ENCODE measurements at regions not wholly inside any gene's neighbourhood (a gene's known extent, or its start where the extent isn't known, plus 50 kb on each side); places are given as distances from the start of the nearest gene placed in this dataset.

DNA sequence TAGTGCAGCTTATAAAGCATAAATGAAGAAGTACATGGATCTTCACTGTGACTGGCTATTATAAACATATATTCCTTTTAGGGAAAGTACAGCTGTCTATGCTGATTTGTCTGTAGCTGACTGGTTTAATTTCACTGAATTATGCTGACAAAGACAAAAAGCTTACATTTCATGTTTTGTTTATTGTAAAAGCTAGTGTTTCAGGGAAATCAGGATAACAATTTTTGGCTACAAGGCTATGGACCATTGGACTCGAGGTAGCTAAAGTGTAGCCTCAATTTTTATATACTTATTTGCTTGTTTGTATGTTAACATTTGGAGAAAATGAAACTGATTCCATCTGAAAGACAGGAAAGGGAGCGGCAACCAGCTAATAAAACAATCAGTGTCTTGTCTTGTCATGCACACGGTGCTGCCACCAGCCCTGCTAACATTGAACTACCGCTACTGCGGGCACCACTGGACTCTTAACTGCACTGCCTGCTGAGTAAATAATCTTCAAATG, 480.2 kb downstream of the COL11A1 start:
- FAIRE-seq (no peak), DNase-seq (no peak)
- Histone ChIP-seq H3K4me3 (ENCODE audit: low read length in 3 of 3) (no peak overlapping the region), H3K27me3 (ENCODE audit: control insufficient read depth, insufficient read depth, low read length) (no peaks in the 10 kb centered on the region), H3K27ac (ENCODE audit: low read depth in 2 of 2, low read length in 2 of 2) (no peak overlapping the region), H3K4me1 (ENCODE audit: control insufficient read depth in 2 of 3, insufficient read depth in 2 of 3, low read depth in 1 of 3, low read length in 3 of 3) (no peaks in the 10 kb centered on the region), H3K36me3 (ENCODE audit: control insufficient read depth in 2 of 3, insufficient read depth in 3 of 3, low read length in 3 of 3) (no peaks in the 10 kb centered on the region), H3K9me3 (ENCODE audit: control insufficient read depth in 2 of 3, insufficient read depth in 1 of 3, low read length in 3 of 3) (no peaks in the 10 kb centered on the region), H3K9ac (ENCODE audit: low read length in 3 of 3) (no peak overlapping the region)
- TF ChIP-seq, protein P1, sequence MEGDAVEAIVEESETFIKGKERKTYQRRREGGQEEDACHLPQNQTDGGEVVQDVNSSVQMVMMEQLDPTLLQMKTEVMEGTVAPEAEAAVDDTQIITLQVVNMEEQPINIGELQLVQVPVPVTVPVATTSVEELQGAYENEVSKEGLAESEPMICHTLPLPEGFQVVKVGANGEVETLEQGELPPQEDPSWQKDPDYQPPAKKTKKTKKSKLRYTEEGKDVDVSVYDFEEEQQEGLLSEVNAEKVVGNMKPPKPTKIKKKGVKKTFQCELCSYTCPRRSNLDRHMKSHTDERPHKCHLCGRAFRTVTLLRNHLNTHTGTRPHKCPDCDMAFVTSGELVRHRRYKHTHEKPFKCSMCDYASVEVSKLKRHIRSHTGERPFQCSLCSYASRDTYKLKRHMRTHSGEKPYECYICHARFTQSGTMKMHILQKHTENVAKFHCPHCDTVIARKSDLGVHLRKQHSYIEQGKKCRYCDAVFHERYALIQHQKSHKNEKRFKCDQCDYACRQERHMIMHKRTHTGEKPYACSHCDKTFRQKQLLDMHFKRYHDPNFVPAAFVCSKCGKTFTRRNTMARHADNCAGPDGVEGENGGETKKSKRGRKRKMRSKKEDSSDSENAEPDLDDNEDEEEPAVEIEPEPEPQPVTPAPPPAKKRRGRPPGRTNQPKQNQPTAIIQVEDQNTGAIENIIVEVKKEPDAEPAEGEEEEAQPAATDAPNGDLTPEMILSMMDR (IDR thresholded peaks at IDR 0.05; ENCODE audit: borderline replicate concordance, extremely low read depth, insufficient read depth), result no peak
- intact Hi-C loops (cut with DNase I), result no loop called here

DNA sequence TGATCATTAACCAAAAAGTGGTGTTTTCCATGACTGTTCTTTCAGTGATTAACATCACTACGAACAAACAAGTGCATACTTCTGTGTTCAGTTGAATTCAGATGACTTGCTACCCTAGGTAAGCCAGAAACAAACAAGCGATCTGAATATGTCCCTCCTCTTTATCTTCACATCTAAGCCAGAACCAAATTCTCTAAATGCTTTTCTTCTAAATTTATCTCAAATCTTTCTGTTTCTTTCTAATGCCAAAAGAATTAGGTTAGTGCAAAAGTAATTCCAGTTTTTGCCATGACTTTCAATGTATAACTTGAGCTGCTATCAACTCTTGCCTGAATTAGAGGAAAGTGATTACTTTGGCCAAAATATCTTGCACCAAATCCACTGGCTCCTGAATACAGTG, 481.2 kb downstream of the COL11A1 start:
- no peaks in the 10 kb centered on the region for H3K27me3 ChIP-seq (ENCODE audit: control insufficient read depth, insufficient read depth, low read length)
- H3K36me3 ChIP-seq (ENCODE audit: control insufficient read depth in 2 of 3, insufficient read depth in 3 of 3, low read length in 3 of 3), result no peaks in the 10 kb centered on the region
- no peaks in the 10 kb centered on the region for H3K4me1 ChIP-seq (ENCODE audit: control insufficient read depth in 2 of 3, insufficient read depth in 2 of 3, low read depth in 1 of 3, low read length in 3 of 3)
- no peak overlapping the region for H3K4me3 ChIP-seq (ENCODE audit: low read length in 3 of 3)
- no peak overlapping the region for H3K27ac ChIP-seq (ENCODE audit: low read depth in 2 of 2, low read length in 2 of 2)
- no peak for FAIRE-seq
- H3K9me3 ChIP-seq (ENCODE audit: control insufficient read depth in 2 of 3, insufficient read depth in 1 of 3, low read length in 3 of 3), result no peaks in the 10 kb centered on the region
- intact Hi-C loops (cut with DNase I), result no loop called here
- TF ChIP-seq, protein P1 (IDR thresholded peaks at IDR 0.05; ENCODE audit: borderline replicate concordance, extremely low read depth, insufficient read depth), result no peak
- DNase-seq, result no peak
- no peak overlapping the region for H3K9ac ChIP-seq (ENCODE audit: low read length in 3 of 3)

DNA sequence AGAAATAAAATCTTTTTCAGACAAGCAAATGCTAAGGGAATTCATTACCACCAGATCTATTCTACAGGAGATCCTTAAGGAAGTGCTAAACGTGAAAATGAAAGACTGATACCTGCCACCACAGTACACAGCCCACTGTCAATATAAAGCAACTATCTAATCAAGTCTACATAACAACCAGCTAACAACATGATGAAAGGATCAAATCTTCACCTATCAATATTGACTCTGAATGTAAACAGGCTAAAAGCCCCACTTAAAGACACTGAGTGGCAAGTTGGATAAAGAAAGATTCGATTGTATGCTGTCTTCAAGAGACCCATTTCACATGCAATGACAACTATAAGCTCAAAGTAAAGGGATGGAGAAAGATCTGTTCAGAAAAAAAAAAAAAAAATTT, 492.4 kb downstream of the COL11A1 start:
- Histone ChIP-seq H3K27me3 (ENCODE audit: control insufficient read depth, insufficient read depth, low read length) (no peaks in the 10 kb centered on the region), H3K36me3 (ENCODE audit: control insufficient read depth in 2 of 3, insufficient read depth in 3 of 3, low read length in 3 of 3) (no peaks in the 10 kb centered on the region)
- intact Hi-C loops (cut with DNase I), result no loop called here

More for the DNA sequence above, 492.4 kb downstream of the COL11A1 start:
- Histone ChIP-seq H3K9me3 (ENCODE audit: control insufficient read depth in 2 of 3, insufficient read depth in 1 of 3, low read length in 3 of 3) (no peaks in the 10 kb centered on the region), H3K27ac (ENCODE audit: low read depth in 2 of 2, low read length in 2 of 2) (no peak overlapping the region), H3K4me1 (ENCODE audit: control insufficient read depth in 2 of 3, insufficient read depth in 2 of 3, low read depth in 1 of 3, low read length in 3 of 3) (no peaks in the 10 kb centered on the region), H3K9ac (ENCODE audit: low read length in 3 of 3) (no peak overlapping the region), H3K4me3 (ENCODE audit: low read length in 3 of 3) (no peak overlapping the region)
- FAIRE-seq, result no peak
- DNase-seq, result no peak
- TF ChIP-seq, protein P1 (IDR thresholded peaks at IDR 0.05; ENCODE audit: borderline replicate concordance, extremely low read depth, insufficient read depth), result no peak
